Astrocyte (in vitro differentiated cells and primary cell): ENCODE measurements at regions not wholly inside any gene's neighbourhood (a gene's known extent, or its start where the extent isn't known, plus 50 kb on each side); places are given as distances from the start of the nearest gene placed in this dataset.

Experiments
- CTCF ChIP-seq: IDR thresholded peaks from 2 replicates; pipeline ENCODE4 v1.5.1; 2011; ENCODE audit warnings: low read depth, mild to moderate bottlenecking, inconsistent platforms, low read length, moderate library complexity; ENCODE audit not compliant: insufficient read depth
- EZH2 ChIP-seq: IDR thresholded peaks from 2 replicates; pipeline ENCODE4 v1.6.1; 2012; ENCODE audit warnings: mild to moderate bottlenecking, low read length, inconsistent platforms; ENCODE audit not compliant: insufficient read depth

DNA sequence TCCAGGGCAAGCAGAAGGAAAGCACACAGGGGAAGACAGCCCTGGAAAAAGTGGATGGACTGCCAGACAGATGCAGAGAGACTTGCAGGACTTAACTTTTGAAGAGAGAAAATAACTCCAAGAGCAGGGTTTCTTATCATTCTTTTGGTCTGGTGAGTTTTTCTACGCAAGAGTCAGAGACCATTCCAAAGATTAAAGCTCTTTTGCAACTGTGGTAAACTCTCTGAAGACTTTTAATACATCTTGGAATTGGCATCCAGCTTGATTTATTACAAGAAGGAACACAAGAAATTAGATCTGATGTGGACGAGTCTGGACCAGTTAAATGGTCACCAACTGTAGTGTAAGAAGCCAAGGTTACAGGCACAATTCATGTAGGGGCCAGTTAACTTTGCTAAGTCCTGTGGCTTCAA, 153.4 kb downstream of the SIPA1L2 start:
- no peak for TF ChIP-seq CTCF
- TF ChIP-seq EZH2, result no peak
